SK-N-SH (cell line): ENCODE measurements at regions not wholly inside any gene's neighbourhood (a gene's known extent, or its start where the extent isn't known, plus 50 kb on each side); places are given as distances from the start of the nearest gene placed in this dataset.

Source experiments
- CTCF ChIA-PET: fragments of 300-600, 350-600 bp; formaldehyde crosslinking; extraction: SDS; loops from one replicate; lab custom pipeline; 2021; lab: Yijun Ruan, JAX
- POLR2A ChIA-PET: fragments of 350-600 bp; sonication (Branson Sonifier 250); formaldehyde crosslinking; extraction: SDS; loops from one replicate; lab custom pipeline; 2020; ENCODE audit warnings: antibody characterized with exemption, inconsistent platforms; lab: Yijun Ruan, JAX
- DNase-seq: peaks from one replicate; pipeline ENCODE4 v3.0.0; 2012
- H2AFZ ChIP-seq: fragments of 200-600 bp; sonication (generic); 2 replicates; pipeline ENCODE4 v1.8.1; 2016; ENCODE audit warnings: antibody characterized with exemption, mild to moderate bottlenecking, low read depth
- H3F3A ChIP-seq: fragments of 200-600 bp; sonication (generic); replicated peaks from 2 replicates; pipeline ENCODE3; 2016; ENCODE audit warnings: antibody characterized with exemption, mild to moderate bottlenecking; ENCODE audit not compliant: insufficient read depth
- H3K27ac ChIP-seq, 2 experiments: fragments of 200-500 bp in 1 of 2; fragments of 200-600 bp in 1 of 2; sonication (Bioruptor generic) in 1 of 2; sonication (generic), shearing (Covaris generic) in 1 of 2; 2 replicates each; pipeline versions ENCODE4 v1.5.1 to v1.6.1; 2014 to 2016; ENCODE audit warnings: low read depth in 2 of 2, inconsistent platforms in 1 of 2, low read length in 1 of 2, mild to moderate bottlenecking in 1 of 2, mixed read lengths in 1 of 2
- H3K27me3 ChIP-seq: fragments of 200-600 bp; sonication (generic), shearing (Covaris generic); 2 replicates; pipeline ENCODE4 v1.6.1; 2016; ENCODE audit warnings: mixed run types; ENCODE audit not compliant: insufficient read depth
- H3K36me3 ChIP-seq, 2 experiments: fragments of 200-500 bp in 1 of 2; fragments of 200-600 bp in 1 of 2; sonication (Bioruptor generic) in 1 of 2; sonication (generic) in 1 of 2; replicated peaks in 1 of 2; 2 replicates each; pipeline versions ENCODE3 to v1.5.1; 2014 to 2016; ENCODE audit warnings: low read length in 1 of 2, mild to moderate bottlenecking in 1 of 2; ENCODE audit not compliant: insufficient read depth in 2 of 2, control insufficient read depth in 1 of 2
- H3K4me1 ChIP-seq, 2 experiments: fragments of 200-500 bp in 1 of 2; fragments of 200-600 bp in 1 of 2; sonication (Bioruptor generic) in 1 of 2; sonication (generic), shearing (Covaris generic) in 1 of 2; 2 replicates each; pipeline versions ENCODE4 v1.5.1 to v1.6.1; 2014 to 2016; ENCODE audit warnings: low read depth in 1 of 2, low read length in 1 of 2, mixed run types in 1 of 2; ENCODE audit not compliant: insufficient read depth in 2 of 2, control insufficient read depth in 1 of 2
- H3K4me2 ChIP-seq: fragments of 200-600 bp; sonication (generic), shearing (Covaris generic); 2 replicates; pipeline ENCODE4 v1.6.1; 2017; ENCODE audit warnings: mixed run types
- H3K4me3 ChIP-seq, 2 experiments: fragments of 200-500 bp in 1 of 2; fragments of 200-600 bp in 1 of 2; sonication (Bioruptor generic) in 1 of 2; sonication (generic), shearing (Covaris generic) in 1 of 2; 2 replicates each; pipeline versions ENCODE4 v1.5.1 to v1.8.1; 2014 to 2016; ENCODE audit warnings: low read depth in 2 of 2, inconsistent platforms in 1 of 2, low read length in 1 of 2, mild to moderate bottlenecking in 1 of 2, mixed read lengths in 1 of 2, moderate library complexity in 1 of 2
- H3K79me2 ChIP-seq: fragments of 200-600 bp; sonication (generic); 2 replicates; pipeline ENCODE4 v1.8.1; 2017; ENCODE audit warnings: mild to moderate bottlenecking; ENCODE audit not compliant: insufficient read depth
- H3K9ac ChIP-seq: fragments of 200-600 bp; sonication (generic); 2 replicates; pipeline ENCODE4 v1.6.1; 2017; ENCODE audit warnings: mixed run types
- H3K9me2 ChIP-seq: fragments of 200-600 bp; sonication (generic); 2 replicates; pipeline ENCODE4 v1.6.1; 2017; ENCODE audit warnings: mixed run types
- H3K9me3 ChIP-seq: fragments of 200-600 bp; sonication (generic); 2 replicates; pipeline ENCODE4 v1.6.1; 2017; ENCODE audit warnings: mixed run types, mild to moderate bottlenecking, moderate library complexity
- H4K20me1 ChIP-seq: fragments of 200-600 bp; sonication (generic); 2 replicates; pipeline ENCODE4 v1.6.1; 2017; ENCODE audit warnings: mild to moderate bottlenecking, mixed run types; ENCODE audit not compliant: insufficient read depth
- ELF1 ChIP-seq: IDR thresholded peaks from 2 replicates; pipeline ENCODE4 v1.4.0; 2012
- FOXM1 ChIP-seq: IDR thresholded peaks from 2 replicates; pipeline ENCODE4 v1.4.0; 2012; ENCODE audit warnings: low read depth, mild to moderate bottlenecking
- GABPA ChIP-seq: IDR thresholded peaks from 2 replicates; pipeline ENCODE4 v1.4.0; 2012; ENCODE audit warnings: low read depth, mild to moderate bottlenecking
- JUND ChIP-seq: IDR thresholded peaks from 2 replicates; pipeline ENCODE4 v1.4.0; 2012
- MEF2A ChIP-seq: IDR thresholded peaks from 2 replicates; pipeline ENCODE4 v1.4.0; 2012; ENCODE audit warnings: low read depth, borderline replicate concordance
- NFIC ChIP-seq: IDR thresholded peaks from 2 replicates; pipeline ENCODE4 v1.4.0; 2012; ENCODE audit warnings: borderline replicate concordance
- NRF1 ChIP-seq: IDR thresholded peaks from 2 replicates; pipeline ENCODE4 v1.6.1; 2012; ENCODE audit warnings: low read depth, mild to moderate bottlenecking, low read length
- RCOR1 ChIP-seq: fragments of 150-350 bp; IDR thresholded peaks from 2 replicates; pipeline ENCODE4 v1.6.1; 2017; ENCODE audit warnings: antibody characterized with exemption, low read length
- RFX5 ChIP-seq: IDR thresholded peaks from 2 replicates; pipeline ENCODE4 v1.6.1; 2012; ENCODE audit warnings: mild to moderate bottlenecking, improper control_type of control experiment, low read length
- RXRA ChIP-seq: IDR thresholded peaks from 2 replicates; pipeline ENCODE4 v1.4.0; 2012; ENCODE audit warnings: low read depth, mild to moderate bottlenecking, borderline replicate concordance
- SMC3 ChIP-seq: IDR thresholded peaks from 2 replicates; pipeline ENCODE4 v1.6.1; 2012; ENCODE audit warnings: low read depth, low read length, improper control_type of control experiment
- TAF1 ChIP-seq: IDR thresholded peaks from 2 replicates; pipeline ENCODE4 v1.6.1; 2012; ENCODE audit warnings: low read depth, mild to moderate bottlenecking, low read length, moderate library complexity, borderline replicate concordance
- WGBS: methylation state at CpG from one replicate; pipeline ENCODE4 v1.1.6; 2017; ENCODE audit warnings: low lambda C conversion rate; 5-methylcytosine and 5-hydroxymethylcytosine counted together
- TF ChIP-seq, protein P1 (sequence below): fragments of 200-600 bp; sonication (generic); IDR thresholded peaks from 2 replicates; pipeline ENCODE4 v1.6.1; 2017; ENCODE audit warnings: antibody characterized with exemption, mild to moderate bottlenecking, moderate library complexity
- TF ChIP-seq, protein P2 (sequence below): fragments of 150-350 bp; IDR thresholded peaks from 2 replicates; pipeline ENCODE4 v1.6.1; 2016; ENCODE audit warnings: mild to moderate bottlenecking, low read depth, low read length
- TF ChIP-seq, protein P3 (sequence below): IDR thresholded peaks from 2 replicates; pipeline ENCODE4 v1.4.0; 2012; ENCODE audit warnings: low read depth
- TF ChIP-seq, protein P4 (sequence below): IDR thresholded peaks from 2 replicates; pipeline ENCODE4 v1.4.0; 2012; ENCODE audit warnings: low read depth, borderline replicate concordance

DNA sequence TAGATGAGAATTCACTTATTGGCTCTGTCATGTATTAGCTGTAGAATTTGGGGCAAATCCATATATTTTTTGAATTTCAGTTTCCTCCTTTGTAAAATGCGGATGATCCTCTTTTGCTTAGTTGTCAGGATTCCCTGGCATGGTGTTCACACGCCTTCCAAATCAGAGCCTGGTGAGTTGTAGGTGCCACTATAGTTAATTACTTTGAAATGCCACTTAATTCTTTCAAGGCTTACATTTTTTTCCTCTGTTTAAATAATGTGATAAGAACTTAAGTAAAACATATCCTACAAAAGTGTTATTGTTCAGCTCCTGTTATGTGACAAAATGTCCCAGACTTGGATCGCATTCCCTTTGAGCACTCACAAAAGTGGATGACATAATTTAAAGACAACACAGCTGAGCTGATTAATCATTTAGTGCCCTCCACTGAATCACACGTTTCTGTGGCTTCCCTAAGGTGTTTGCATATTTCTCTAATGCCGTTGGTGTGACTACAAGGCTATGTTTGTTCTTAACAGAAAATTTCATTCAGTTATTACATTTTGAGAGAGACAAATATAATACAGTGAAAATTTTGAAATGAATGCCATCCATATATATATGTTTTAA is 471.2 kb upstream of the CHST9 start:
- DNase-seq: no peak
- CTCF ChIA-PET: interaction anchor here (1.3 to 1.4 kb wide), 2 partner anchors 11 to 12 kb away, joined by 3 read pairs; no protein-coding TSS in a partner anchor

DNA sequence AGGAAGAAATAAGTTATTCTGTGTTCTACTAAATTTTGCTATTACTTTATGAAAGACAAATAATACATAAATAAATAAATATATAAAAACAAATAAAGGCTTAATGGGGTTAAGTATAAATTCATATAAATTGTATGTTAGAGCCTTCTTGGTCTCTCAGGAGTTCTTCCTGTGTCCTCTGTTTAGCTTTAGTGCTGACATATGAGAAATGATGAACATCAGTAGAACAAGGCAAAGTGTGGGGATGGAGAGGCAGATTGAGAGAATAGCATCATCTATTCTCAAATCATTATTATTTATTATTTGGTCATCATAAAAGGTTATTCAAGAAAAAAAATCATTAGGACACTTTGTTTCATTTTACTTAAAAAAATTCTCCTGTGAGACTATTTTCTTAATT is 468.1 kb upstream of the CHST9 start:
- Histone ChIP-seq H3K79me2 (no peaks in the 10 kb centered on the region), H3F3A (no peaks in the 10 kb centered on the region), H3K9ac (no peak overlapping the region), H3K27ac (no peak overlapping the region), H3K9me2 (no peaks in the 10 kb centered on the region), H3K4me3 (no peak overlapping the region), H3K4me1 (no peaks in the 10 kb centered on the region), H3K36me3 (no peaks in the 10 kb centered on the region), H4K20me1 (no peaks in the 10 kb centered on the region), H2AFZ (no peak overlapping the region), H3K27me3 (peaks cover 5% of the 10 kb centered on the region; the same call in 1 of the 2 replicates), H3K4me2 (no peak overlapping the region), H3K9me3 (no peaks in the 10 kb centered on the region)
- no peak for TF ChIP-seq JUND
- TF ChIP-seq, protein P1, sequence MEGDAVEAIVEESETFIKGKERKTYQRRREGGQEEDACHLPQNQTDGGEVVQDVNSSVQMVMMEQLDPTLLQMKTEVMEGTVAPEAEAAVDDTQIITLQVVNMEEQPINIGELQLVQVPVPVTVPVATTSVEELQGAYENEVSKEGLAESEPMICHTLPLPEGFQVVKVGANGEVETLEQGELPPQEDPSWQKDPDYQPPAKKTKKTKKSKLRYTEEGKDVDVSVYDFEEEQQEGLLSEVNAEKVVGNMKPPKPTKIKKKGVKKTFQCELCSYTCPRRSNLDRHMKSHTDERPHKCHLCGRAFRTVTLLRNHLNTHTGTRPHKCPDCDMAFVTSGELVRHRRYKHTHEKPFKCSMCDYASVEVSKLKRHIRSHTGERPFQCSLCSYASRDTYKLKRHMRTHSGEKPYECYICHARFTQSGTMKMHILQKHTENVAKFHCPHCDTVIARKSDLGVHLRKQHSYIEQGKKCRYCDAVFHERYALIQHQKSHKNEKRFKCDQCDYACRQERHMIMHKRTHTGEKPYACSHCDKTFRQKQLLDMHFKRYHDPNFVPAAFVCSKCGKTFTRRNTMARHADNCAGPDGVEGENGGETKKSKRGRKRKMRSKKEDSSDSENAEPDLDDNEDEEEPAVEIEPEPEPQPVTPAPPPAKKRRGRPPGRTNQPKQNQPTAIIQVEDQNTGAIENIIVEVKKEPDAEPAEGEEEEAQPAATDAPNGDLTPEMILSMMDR: no peak
- TF ChIP-seq, protein P2, sequence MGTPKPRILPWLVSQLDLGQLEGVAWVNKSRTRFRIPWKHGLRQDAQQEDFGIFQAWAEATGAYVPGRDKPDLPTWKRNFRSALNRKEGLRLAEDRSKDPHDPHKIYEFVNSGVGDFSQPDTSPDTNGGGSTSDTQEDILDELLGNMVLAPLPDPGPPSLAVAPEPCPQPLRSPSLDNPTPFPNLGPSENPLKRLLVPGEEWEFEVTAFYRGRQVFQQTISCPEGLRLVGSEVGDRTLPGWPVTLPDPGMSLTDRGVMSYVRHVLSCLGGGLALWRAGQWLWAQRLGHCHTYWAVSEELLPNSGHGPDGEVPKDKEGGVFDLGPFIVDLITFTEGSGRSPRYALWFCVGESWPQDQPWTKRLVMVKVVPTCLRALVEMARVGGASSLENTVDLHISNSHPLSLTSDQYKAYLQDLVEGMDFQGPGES: no peak
- no peak for TF ChIP-seq FOXM1
- TF ChIP-seq NFIC: no peak
- TF ChIP-seq MEF2A: no peak
- TF ChIP-seq, protein P3, sequence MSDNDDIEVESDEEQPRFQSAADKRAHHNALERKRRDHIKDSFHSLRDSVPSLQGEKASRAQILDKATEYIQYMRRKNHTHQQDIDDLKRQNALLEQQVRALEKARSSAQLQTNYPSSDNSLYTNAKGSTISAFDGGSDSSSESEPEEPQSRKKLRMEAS: no peak
- TF ChIP-seq TAF1: no peak
- no peak for TF ChIP-seq RXRA
- no peak for TF ChIP-seq RCOR1
- TF ChIP-seq RFX5: no peak
- TF ChIP-seq ELF1: no peak
- TF ChIP-seq, protein P4, sequence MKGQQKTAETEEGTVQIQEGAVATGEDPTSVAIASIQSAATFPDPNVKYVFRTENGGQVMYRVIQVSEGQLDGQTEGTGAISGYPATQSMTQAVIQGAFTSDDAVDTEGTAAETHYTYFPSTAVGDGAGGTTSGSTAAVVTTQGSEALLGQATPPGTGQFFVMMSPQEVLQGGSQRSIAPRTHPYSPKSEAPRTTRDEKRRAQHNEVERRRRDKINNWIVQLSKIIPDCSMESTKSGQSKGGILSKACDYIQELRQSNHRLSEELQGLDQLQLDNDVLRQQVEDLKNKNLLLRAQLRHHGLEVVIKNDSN: no peak
- no peak for TF ChIP-seq SMC3
- TF ChIP-seq NRF1: no peak
- no peak for DNase-seq
- POLR2A ChIA-PET: no interaction called here
- CTCF ChIA-PET: no interaction called here

More for the DNA sequence above, 471.2 kb upstream of the CHST9 start:
- H3K9ac ChIP-seq: no peak overlapping the region
- WGBS: 59% methylated on average over 5 of the region's 5 CpGs
- H3K4me1 ChIP-seq: no peaks in the 10 kb centered on the region
- TF ChIP-seq GABPA: no peak
- no peak overlapping the region for H2AFZ ChIP-seq
- no peak overlapping the region for H3K4me2 ChIP-seq
- no peak overlapping the region for H3K4me3 ChIP-seq
- H3K79me2 ChIP-seq: no peaks in the 10 kb centered on the region
- H3K9me3 ChIP-seq: no peaks in the 10 kb centered on the region
- H3K27me3 ChIP-seq: peaks cover 5% of the 10 kb centered on the region; the same call in 1 of the 2 replicates
- no peaks in the 10 kb centered on the region for H3K36me3 ChIP-seq
- H3F3A ChIP-seq: no peaks in the 10 kb centered on the region
- no peaks in the 10 kb centered on the region for H4K20me1 ChIP-seq
- no peak overlapping the region for H3K27ac ChIP-seq
- no peaks in the 10 kb centered on the region for H3K9me2 ChIP-seq
- POLR2A ChIA-PET: no interaction called here
